ENCODE measurements at regions not wholly inside any gene's neighbourhood (a gene's known extent, or its start where the extent isn't known, plus 50 kb on each side); places are given as distances from the start of the nearest gene placed in this dataset.
"Not testable (repeated sequence)": the region's sequence is repeated elsewhere in the genome, so short reads cannot be mapped to it uniquely, and the experiment has no call there.

DNA sequence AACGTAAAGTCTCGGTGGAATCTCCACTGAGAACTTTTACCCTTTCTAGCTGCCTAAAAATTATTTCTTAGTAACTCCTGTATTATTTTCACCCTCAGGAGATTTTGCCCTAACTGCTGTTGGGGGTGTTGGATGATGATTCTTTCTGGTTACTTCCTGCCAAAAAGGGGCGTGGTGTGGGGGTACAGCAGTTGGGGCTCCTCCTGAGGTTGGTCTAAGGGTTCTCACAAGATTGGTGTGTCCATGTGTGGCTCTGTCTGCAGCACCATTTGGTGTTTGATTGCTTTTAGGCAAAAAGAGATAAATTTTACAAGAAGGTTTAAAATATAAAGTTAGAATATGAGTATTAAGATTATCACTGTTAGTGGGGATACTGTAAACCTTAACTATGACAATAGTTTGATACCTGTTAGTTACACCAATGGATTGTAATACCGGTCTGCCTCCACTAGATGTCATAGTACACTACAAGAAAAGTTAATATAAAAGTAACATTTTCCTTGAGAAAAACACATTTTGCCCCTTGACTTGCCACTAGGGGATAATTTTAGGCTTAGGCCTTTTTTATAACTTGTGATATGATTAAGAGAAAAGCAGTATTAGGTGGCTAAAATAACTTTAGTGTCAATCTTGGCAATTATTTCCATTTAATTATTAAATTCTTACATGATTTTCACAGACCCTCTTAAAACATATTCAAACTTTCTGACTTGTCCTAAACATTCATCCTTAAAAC lies 928.7 kb downstream of the IPMK start:
- peak; percentile 74 for DNase-seq (ENCODE audit: low spot score)

GRCh38 chr10:57336865-57337264 lies 930.8 kb downstream of the IPMK start:
- no peak for DNase-seq (ENCODE audit: low spot score)

- DNase-seq (ENCODE audit: low spot score) = no peak
Measured at GRCh38 chr10:57336341-57336740, 931.4 kb downstream of the IPMK start.

DNA sequence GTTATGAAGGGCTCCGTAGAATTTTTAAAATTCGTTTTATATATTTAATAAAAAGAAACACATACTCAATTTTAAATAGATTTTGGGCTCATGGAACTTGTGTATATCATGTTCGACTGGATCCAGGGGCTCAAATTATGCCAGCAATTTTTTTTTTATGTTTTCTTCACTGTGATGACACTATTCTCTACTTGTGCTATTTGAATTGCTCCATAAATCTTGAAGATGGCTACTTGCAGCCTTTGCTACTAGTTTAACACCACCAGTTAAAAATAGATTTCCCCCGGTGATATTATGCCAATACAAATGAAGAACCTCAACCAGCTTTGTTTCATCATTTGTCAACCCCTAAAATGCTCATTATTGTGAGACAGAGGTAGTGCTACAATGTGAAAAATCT lies 933.2 kb downstream of the IPMK start:
- no peak for DNase-seq (ENCODE audit: low spot score)

- DNase-seq (ENCODE audit: low spot score) = peak; percentile 7
Measured at GRCh38 chr10:57333880-57334279, 933.8 kb downstream of the IPMK start.

DNA sequence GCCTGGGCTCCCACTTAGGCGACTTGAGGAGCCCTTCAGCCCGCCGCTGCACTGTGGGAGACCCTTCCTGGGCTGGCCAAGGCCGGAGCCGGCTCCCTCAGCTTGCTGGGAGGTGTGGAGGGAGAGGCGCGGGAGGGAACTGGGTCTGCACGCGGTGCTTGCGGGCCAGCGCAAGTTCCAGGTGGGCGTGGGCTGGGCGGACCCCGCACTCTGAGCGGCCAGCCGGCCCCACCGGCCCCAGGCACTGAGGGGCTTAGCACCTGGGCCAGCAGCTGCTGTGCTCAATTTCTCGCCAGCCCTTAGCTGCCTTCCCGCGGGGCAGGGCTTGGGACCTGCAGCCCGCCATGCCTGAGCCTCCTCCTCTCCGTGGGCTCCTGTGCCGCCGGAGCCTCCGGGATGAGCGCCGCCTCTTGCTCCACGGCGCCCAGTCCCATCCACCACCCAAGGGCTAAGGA lies 946.3 kb downstream of the IPMK start:
- DNase-seq (ENCODE audit: low spot score) = not testable (repeated sequence)

- DNase-seq (ENCODE audit: low spot score) = no peak
Measured at GRCh38 chr10:57320416-57320815, 947.3 kb downstream of the IPMK start.

- no peak for DNase-seq (ENCODE audit: low spot score)
Measured at GRCh38 chr10:57314046-57314445, 953.0 kb upstream of the ZWINT start.

- DNase-seq (ENCODE audit: low spot score) = no peak
Measured at GRCh38 chr10:57303566-57303965, 942.5 kb upstream of the ZWINT start.

GRCh38 chr10:57300718-57301117 lies 939.7 kb upstream of the ZWINT start:
- DNase-seq (ENCODE audit: low spot score) = no peak

- DNase-seq (ENCODE audit: low spot score) = no peak
Measured at GRCh38 chr10:57294698-57295097, 933.6 kb upstream of the ZWINT start.

GRCh38 chr10:57288754-57289153 lies 927.7 kb upstream of the ZWINT start:
- DNase-seq (ENCODE audit: low spot score) = no peak

- DNase-seq (ENCODE audit: low spot score) = no peak
Measured at GRCh38 chr10:57262892-57263291, 901.8 kb upstream of the ZWINT start.

DNA sequence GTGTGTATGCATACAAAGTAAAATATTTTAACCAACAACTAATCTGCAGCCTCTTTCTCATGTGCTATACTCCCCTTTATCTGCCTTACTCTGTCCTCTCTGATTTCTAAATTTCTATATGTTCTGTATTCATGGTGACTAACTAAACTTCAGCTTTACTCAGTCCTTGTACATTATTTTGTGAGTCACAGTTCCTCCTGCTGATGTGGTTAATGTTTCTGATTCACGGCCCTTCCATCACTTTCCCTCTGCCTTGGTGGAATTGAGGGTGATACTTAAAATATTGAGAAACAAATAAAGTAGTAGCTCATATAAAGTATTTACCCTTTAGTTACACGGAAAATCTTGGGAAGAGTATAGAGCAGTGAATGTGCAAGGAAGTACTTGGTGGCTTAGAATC lies 899.1 kb upstream of the ZWINT start:
- DNase-seq (ENCODE audit: low spot score) = no peak

- DNase-seq (ENCODE audit: low spot score) = no peak
Measured at GRCh38 chr10:57249615-57250281, 888.7 kb upstream of the ZWINT start.

- no peak for DNase-seq (ENCODE audit: low spot score)
Measured at GRCh38 chr10:57247271-57247670, 886.2 kb upstream of the ZWINT start.

GRCh38 chr10:57225920-57226319 lies 864.9 kb upstream of the ZWINT start:
- DNase-seq (ENCODE audit: low spot score) = no peak

GRCh38 chr10:57224811-57225210 lies 863.8 kb upstream of the ZWINT start:
- no peak for DNase-seq (ENCODE audit: low spot score)

GRCh38 chr10:57222603-57223002 lies 861.5 kb upstream of the ZWINT start:
- no peak for DNase-seq (ENCODE audit: low spot score)

DNA sequence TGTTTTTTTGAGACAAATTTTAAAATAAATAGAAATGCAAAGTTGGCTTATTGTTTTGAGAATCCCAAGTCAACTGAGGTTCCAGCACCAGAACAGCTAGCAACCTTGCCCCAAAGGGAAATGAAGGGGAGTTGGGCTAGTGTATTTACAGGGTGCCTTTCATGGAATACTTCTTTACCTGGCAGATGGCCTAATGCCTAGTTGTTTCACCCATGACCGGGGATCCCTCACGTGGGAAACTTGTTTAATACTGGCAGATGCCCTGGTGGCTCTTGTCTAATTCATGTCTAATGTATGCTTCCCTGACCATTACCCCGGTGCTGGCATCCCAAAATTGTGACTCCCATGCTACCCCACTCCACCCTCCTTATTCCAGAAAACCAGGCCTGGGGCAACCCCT lies 861.1 kb upstream of the ZWINT start:
- DNase-seq (ENCODE audit: low spot score) = no peak

DNA sequence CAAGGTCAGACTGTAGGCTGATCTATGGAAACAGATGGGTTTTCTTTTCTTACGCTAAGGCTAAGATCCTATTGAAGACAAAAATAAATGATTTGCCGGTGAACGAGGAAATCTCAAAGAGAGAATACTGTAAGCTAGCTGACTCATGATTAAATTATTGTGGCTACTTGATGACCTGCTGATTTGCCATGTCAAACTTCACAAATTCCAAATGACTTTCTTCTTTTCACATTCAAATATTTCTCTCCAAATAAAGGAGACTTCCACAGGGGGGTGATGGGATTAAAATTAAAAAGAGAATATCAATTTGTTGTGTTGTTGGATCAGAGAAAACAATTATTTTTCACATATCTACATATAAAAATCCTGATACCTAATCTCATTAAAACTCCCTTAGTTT lies 860.6 kb upstream of the ZWINT start:
- no peak for DNase-seq (ENCODE audit: low spot score)

GRCh38 chr10:57218382-57218781 lies 857.3 kb upstream of the ZWINT start:
- DNase-seq (ENCODE audit: low spot score) = no peak

- no peak for DNase-seq (ENCODE audit: low spot score)
Measured at GRCh38 chr10:57202356-57202755, 841.3 kb upstream of the ZWINT start.
